ENCODE measurements at regions not wholly inside any gene's neighbourhood (a gene's known extent, or its start where the extent isn't known, plus 50 kb on each side); places are given as distances from the start of the nearest gene placed in this dataset.

- no peak for TF ChIP-seq CTCF (conservative IDR thresholded peaks at IDR 0.05 in 1 of 2, IDR thresholded peaks at IDR 0.05 in 1 of 2; ENCODE audit: low read depth in 1 of 2, low read length in 2 of 2)
- TF ChIP-seq EZH2 (IDR thresholded peaks at IDR 0.05; ENCODE audit: low read length, missing control alignments), result no peak
Observed at GRCh38 chr1:38772953-38773352, 86.6 kb downstream of the RRAGC start.

Measured in fibroblast of lung (primary cell).